GDM1 (cell line): ENCODE measurements at regions not wholly inside any gene's neighbourhood (a gene's known extent, or its start where the extent isn't known, plus 50 kb on each side); places are given as distances from the start of the nearest gene placed in this dataset.

Source experiments
- DNase-seq: peaks from one replicate; lab custom pipeline; 2025; lab: John Stamatoyannopoulos, UW

DNA sequence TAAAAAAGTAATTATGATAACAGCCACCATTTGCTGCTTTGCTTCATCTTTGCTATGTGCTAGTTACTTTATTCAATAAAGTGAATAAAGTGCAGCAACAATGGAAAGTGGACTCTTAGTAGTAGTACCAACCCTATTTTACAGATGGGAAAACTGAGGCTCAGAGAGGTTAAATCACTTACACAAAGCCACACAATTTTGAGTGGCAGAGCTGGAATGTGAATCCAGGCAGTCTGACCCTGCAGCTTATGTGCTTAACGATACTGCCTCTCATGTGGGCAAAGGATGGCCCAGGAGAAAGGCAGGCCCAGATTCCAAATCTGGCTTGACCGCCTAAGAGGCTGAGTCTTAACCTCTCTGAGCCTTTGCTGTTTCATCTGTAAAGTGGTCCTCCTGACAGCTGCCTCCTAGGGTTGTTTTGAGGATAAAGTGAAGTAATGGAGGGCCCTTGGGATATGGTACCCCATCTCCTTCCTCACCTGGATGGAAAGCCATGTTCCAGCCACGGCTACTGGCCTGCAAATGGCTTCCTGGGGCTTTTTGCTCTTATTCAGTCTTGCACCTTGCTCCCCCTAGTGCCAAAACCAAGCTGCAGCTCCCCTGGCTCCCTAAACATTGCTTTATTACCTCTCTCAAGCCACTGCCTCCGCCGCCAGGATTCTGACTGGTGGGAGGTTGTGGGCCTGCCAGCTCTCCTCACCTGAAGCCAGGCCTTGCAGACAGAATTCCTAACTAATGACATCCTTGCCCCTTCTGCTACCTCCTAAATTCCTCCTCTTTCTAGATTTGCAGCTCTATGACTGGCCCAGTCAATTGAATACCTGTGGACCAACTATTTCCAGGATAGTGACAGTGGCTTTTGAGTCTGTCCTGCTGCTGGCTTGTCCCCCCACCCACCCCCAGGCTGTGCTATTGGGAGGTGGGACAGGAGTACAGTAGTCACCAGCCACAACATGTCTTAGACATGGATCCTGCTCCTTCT is 283.3 kb upstream of the PWP1 start:
- DNase-seq: no peak

DNA sequence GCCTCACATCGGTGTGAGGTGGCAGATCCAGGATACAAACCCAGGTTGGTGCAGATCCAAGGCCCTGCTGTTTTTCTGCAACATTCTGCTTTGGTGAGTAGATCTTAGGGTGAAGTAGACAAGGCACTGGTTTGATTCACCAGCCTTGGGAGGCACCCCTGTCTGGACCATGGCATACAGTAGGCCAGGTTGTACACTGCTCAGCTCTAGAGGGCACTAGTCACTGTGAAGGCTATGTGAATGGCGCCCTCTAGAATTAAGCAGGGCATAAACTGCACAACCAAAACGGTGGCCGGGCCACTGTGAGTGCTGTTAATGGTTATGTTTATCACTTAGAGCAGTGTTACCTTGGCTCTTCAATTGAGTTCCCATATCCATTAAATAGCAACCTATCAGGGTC is 280.6 kb upstream of the PWP1 start:
- peak; percentile 11 for DNase-seq

GRCh38 chr12:107405436-107405835 is 280.2 kb upstream of the PWP1 start:
- DNase-seq: no peak

DNA sequence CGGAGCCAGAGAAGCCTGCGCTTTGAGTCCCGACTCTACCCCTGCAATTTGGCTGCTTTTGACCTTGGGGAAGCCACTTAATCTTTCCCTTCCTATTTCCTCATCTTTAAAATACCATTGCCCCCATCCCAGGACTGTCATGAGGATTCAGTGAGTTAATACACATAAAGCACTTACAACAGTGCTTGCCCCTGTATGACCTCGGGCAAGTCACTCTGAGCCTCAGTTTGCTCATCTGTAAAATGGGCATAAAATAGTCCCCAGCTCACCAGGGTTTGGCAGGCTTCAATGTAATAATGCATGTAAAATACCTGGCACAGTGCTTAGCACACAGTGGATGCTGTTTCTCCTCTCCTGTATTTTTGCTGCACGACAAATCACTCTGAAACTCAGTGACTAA is 278.7 kb upstream of the PWP1 start:
- DNase-seq: no peak

- no peak for DNase-seq
These were observed 273.6 kb upstream of the PWP1 start for GRCh38 chr12:107411792-107412535.

- no peak for DNase-seq
These were observed 270.5 kb upstream of the PWP1 start for GRCh38 chr12:107415071-107415470.

GRCh38 chr12:107415834-107416233 is 269.8 kb upstream of the PWP1 start:
- DNase-seq: no peak

DNA sequence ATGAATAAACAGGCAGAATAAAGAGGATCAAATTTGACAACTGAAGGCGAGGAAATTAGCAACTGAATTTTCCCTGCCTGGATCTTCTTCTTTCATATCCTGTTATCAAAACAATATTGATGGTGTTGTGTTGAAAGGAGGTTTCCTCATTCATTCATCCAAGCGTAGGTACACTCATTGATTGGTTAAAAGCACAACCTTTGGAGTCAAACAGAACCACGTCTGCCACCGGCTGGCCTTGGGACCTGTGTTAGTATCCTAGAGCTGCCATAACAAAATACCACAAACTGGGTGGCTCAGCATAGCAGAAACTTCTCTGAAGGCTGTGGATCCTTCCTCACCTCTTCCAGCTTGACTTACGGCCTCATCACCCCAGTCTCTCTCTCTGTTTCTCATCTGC is 268.6 kb upstream of the PWP1 start:
- DNase-seq: no peak

- DNase-seq: no peak
These were observed 266.6 kb upstream of the PWP1 start for GRCh38 chr12:107418981-107419380.

GRCh38 chr12:107423531-107423930 is 262.1 kb upstream of the PWP1 start:
- no peak for DNase-seq

- DNase-seq: no peak
These were observed 256.4 kb upstream of the PWP1 start for GRCh38 chr12:107429006-107429705.

DNA sequence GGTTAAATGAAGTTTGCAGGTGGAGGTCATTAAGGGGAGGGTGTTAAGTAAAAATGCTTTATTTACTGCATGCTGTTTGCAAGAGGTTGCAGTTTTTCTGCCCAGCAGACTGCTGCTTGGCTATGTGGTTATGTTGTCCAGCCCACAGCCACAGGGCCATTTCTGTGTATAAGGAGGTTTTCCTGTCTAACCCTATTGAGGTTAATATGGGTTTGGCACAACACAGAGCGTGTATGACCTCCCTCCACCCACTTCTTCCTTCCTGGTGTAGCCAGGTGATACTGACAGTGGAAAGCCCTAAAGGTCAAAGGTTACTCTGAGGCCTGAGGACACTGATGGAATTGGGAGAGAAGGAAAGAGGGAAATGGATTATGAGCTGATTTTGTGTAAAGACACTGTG is 253.7 kb upstream of the PWP1 start:
- no peak for DNase-seq

DNA sequence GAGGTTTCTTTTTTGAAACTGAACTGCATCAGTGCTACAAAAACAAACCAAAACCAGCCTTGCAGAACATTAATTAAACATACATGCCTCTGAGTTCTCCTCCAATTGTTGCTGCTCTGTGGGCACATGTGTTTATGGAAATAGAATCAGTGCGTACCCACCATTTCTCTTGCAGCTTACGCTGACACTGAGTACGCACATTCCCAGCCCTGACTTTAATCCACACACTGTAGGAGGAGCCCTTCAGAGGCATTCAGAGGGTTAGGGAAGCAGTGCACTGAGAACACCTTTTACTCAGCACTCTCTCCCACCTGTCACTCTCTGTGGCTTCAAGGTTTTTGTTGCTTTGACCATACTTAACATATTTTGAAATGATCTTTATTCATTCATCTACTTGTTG is 250.5 kb upstream of the PWP1 start:
- DNase-seq: no peak

DNA sequence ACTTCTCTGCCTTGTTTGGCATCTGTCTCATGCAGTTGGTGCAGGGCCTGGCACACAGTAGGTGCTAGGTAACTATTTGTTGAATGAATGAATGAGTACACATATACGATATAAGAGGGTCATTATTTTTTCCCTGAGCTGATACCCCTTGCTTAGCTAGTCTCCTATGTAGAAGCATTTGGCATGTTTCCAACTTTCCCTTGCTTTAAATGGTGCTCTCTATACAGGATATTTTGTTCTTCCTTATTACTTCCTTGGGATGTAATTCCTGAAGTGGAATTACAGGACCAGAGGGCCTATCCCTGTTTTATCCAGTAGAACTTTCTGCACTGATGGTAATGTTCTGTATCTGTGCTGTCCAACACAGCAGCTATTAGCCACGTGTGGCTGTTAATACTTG is 250.1 kb upstream of the PWP1 start:
- no peak for DNase-seq

- DNase-seq: no peak
These were observed 249.2 kb upstream of the PWP1 start for GRCh38 chr12:107436376-107436775.

DNA sequence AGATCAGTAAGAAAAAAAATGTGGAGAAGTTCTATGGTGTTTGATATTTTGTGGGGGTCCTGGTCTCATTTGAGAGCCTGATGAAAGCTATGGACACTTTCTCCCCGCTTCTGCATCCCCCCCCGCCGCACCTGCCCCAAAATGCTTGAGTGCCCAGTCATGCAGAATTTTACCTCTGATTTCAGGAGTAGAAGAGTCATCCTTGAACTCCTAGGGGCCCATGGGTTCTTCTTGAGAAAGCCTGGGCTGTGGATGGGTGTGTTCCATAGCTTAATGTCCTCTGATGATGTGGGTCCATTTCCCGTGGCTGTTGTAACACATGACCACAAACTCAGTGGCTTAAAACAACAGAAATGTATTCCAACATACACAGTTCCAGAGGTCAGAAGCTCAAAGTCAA is 248.8 kb upstream of the PWP1 start:
- no peak for DNase-seq

GRCh38 chr12:107437954-107438353 is 247.6 kb upstream of the PWP1 start:
- DNase-seq: no peak

DNA sequence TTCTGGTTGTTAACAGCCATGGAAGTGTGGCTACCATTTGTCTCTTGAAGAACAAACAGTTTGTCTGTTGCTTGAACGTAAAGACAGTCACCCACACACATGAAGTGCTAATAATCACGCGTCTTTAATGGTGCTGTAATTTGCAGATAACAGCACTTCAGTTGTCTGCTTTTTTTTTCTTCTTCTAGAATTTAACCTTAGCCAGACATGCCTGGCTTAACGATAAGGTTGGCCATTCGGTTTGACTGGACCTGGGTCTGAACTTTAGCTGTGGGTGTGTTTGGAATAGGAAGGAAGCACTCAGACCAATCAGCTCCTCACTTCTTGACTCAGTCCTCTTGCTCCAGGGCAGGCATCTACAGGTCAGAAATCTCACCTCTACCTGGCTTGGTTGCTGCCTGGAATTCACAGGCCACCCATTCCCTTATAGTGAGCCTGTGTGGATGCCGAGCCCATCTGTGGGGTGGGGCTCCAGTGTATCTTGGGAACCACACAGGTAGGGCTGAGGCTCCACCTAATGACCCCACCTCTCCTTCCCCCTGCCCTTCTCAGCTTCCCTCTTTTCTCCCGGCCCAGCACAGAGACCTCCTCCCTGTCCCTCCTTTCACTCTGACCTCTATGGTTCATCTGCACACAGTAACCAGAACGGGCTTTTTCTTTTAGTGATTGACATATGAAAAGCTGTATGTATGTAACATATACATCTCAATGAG is 246.4 kb upstream of the PWP1 start:
- no peak for DNase-seq

- no peak for DNase-seq
These were observed 245.0 kb upstream of the PWP1 start for GRCh38 chr12:107440606-107441005.

GRCh38 chr12:107441665-107442300 is 243.8 kb upstream of the PWP1 start:
- DNase-seq: no peak

DNA sequence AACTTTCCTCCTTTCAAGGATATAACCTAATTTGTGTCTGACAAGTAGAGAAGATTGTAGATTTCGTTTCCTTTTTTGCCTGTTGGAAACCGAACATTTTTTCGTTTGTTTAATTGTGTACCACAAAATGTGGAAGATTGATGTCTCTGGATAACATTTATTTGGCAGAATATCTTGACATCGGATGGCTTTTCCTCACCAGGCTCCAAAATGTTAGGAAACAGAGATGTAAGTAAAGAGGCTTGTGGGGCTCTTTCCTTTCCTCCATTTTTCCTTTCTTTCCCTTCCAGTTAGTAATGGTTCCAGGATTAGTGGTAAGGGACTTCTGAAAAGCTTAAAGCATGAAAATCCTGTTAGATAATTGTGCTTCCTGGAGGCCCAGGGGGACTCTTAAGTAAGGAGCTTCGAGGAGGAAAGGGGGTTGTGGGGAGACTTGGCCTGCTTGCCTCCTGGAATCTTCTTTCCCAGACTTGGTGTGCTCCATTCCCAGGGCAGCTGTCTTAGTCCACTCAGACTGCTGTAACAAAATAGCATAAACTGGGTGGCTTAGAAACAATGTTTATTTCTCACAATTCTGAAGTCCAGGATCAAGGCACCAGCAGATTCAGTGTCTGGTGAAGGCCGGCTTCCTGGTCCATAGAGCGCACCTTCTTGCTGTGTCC is 243.1 kb upstream of the PWP1 start:
- no peak for DNase-seq
